ENCODE measurements at regions not wholly inside any gene's neighbourhood (a gene's known extent, or its start where the extent isn't known, plus 50 kb on each side); places are given as distances from the start of the nearest gene placed in this dataset.

GRCh38 chr2:15753811-15754702 lies 162.4 kb downstream of the DDX1 start:
- TF ChIP-seq POLR2A (IDR thresholded peaks at IDR 0.05): no peak
- no peak for TF ChIP-seq CTCF (IDR thresholded peaks at IDR 0.05)
- no peak for TF ChIP-seq EP300 (IDR thresholded peaks at IDR 0.05)
